ENCODE measurements at regions not wholly inside any gene's neighbourhood (a gene's known extent, or its start where the extent isn't known, plus 50 kb on each side); places are given as distances from the start of the nearest gene placed in this dataset.

- TF ChIP-seq SP1 (IDR thresholded peaks at IDR 0.05) (no peak), ELF4 (IDR thresholded peaks at IDR 0.05) (no peak), TARDBP (IDR thresholded peaks at IDR 0.05) (no peak), FOXM1 (IDR thresholded peaks at IDR 0.05; ENCODE audit: borderline replicate concordance) (no peak), HDGF (IDR thresholded peaks at IDR 0.05; ENCODE audit: borderline replicate concordance) (no peak), SUZ12 (IDR thresholded peaks at IDR 0.05) (no peak), FOXA1 (IDR thresholded peaks at IDR 0.05) (no peak), ARNT (IDR thresholded peaks at IDR 0.05) (no peak), BHLHE40 (IDR thresholded peaks at IDR 0.05; ENCODE audit: borderline replicate concordance) (no peak), L3MBTL2 (conservative IDR thresholded peaks at IDR 0.05) (no peak), LEF1 (IDR thresholded peaks at IDR 0.05; ENCODE audit: borderline replicate concordance) (no peak)
These were observed 463.2 kb downstream of the OCA2 start for GRCh38 chr15:27635916-27636315.

Measured in HEK293T (cell line).